PC-3 (cell line): ENCODE measurements at regions not wholly inside any gene's neighbourhood (a gene's known extent, or its start where the extent isn't known, plus 50 kb on each side); places are given as distances from the start of the nearest gene placed in this dataset.

Source experiments
- ATAC-seq: fragments of 200-7000 bp; cut with Tn5 transposase; 2 replicates; pipeline ENCODE4 v1.9.1; 2020; ENCODE audit warnings: mild to moderate bottlenecking, moderate library complexity
- BruUV-seq: library from RNA; stranded (reverse); fragments of 400-500 nt; replicated peaks from 2 replicates; lab custom pipeline; 2021; lab: Mats Ljungman, UMichigan
- CTCF ChIA-PET: fragments of 300-600 bp; sonication (Branson Sonifier 250); formaldehyde crosslinking; loops from one replicate; lab custom pipeline; 2022; ENCODE audit warnings: antibody characterized with exemption; lab: Charles Lee
- POLR2A ChIA-PET: fragments of 300-600 bp; sonication (Branson Sonifier 250); formaldehyde crosslinking; loops from one replicate; lab custom pipeline; 2022; ENCODE audit warnings: antibody characterized with exemption; ENCODE audit not compliant: unreplicated experiment; lab: Charles Lee
- DNase-seq: peaks from one replicate; pipeline ENCODE4 v3.0.0-alpha.2; 2015
- H2AFZ ChIP-seq: fragments of 300-600 bp; sonication (generic); 2 replicates; pipeline ENCODE4 v1.6.0; 2016; ENCODE audit warnings: antibody characterized with exemption, low read length
- H3F3A ChIP-seq: fragments of 300-600 bp; sonication (generic); one replicate; pipeline ENCODE4 v1.6.0; 2017; ENCODE audit warnings: antibody characterized with exemption, low read length, control low read depth, mild to moderate bottlenecking; ENCODE audit not compliant: unreplicated experiment
- H3K27ac ChIP-seq: fragments of 300-600 bp; sonication (generic); 2 replicates; pipeline ENCODE4 v1.5.1; 2016; ENCODE audit warnings: mild to moderate bottlenecking, low read length
- H3K27me3 ChIP-seq: fragments of 300-600 bp; sonication (generic); 2 replicates; pipeline ENCODE4 v1.6.1; 2016; ENCODE audit warnings: low read length, mixed read lengths
- H3K36me3 ChIP-seq: fragments of 300-600 bp; sonication (generic); 2 replicates; pipeline ENCODE4 v1.6.1; 2016; ENCODE audit warnings: low read depth, mixed run types, low read length, mixed read lengths
- H3K4me1 ChIP-seq: fragments of 300-600 bp; sonication (generic); 2 replicates; pipeline ENCODE4 v1.5.1; 2016; ENCODE audit warnings: low read length; ENCODE audit not compliant: insufficient read depth
- H3K4me2 ChIP-seq: fragments of 300-600 bp; sonication (generic); 2 replicates; pipeline ENCODE4 v1.6.0; 2016; ENCODE audit warnings: low read length
- H3K4me3 ChIP-seq: fragments of 300-600 bp; sonication (generic); 2 replicates; pipeline ENCODE4 v1.5.1; 2016; ENCODE audit warnings: mild to moderate bottlenecking, low read length, mixed read lengths
- H3K79me2 ChIP-seq: fragments of 300-600 bp; sonication (generic); 2 replicates; pipeline ENCODE4 v1.6.1; 2017; ENCODE audit warnings: low read length, mixed read lengths
- H3K9ac ChIP-seq: fragments of 300-600 bp; sonication (generic); 2 replicates; pipeline ENCODE4 v1.6.0; 2016; ENCODE audit warnings: mild to moderate bottlenecking, low read length
- H3K9me2 ChIP-seq: fragments of 300-600 bp; sonication (generic); replicated peaks from 2 replicates; pipeline ENCODE4 v1.6.1; 2016; ENCODE audit warnings: mixed run types, low read length, mixed read lengths
- H3K9me3 ChIP-seq: fragments of 300-600 bp; sonication (generic); 2 replicates; pipeline ENCODE4 v1.6.1; 2016; ENCODE audit warnings: low read length, mixed read lengths
- H4K20me1 ChIP-seq: fragments of 300-600 bp; sonication (generic); 2 replicates; pipeline ENCODE4 v1.6.1; 2016; ENCODE audit warnings: low read length, mixed read lengths
- EZH2 ChIP-seq: fragments of 300-600 bp; sonication (generic); IDR thresholded peaks from one replicate; pipeline ENCODE4 v1.6.1; 2017; ENCODE audit warnings: antibody characterized with exemption, mild to moderate bottlenecking, low read length; ENCODE audit not compliant: unreplicated experiment
- EZH2phosphoT487 ChIP-seq: fragments of 300-600 bp; sonication (generic); IDR thresholded peaks from 2 replicates; pipeline ENCODE4 v1.6.1; 2018; ENCODE audit warnings: mild to moderate bottlenecking, antibody characterized with exemption, low read length, borderline replicate concordance
- intact Hi-C: fragments of 100-400 bp; cut with micrococcal nuclease; formaldehyde crosslinking; loops from 2 replicates; pipeline ENCODE4 v1.9.0; 2023
- TF ChIP-seq, protein P1 (sequence below): fragments of 300-600 bp; sonication (generic); conservative IDR thresholded peaks from 2 replicates; pipeline ENCODE4 v1.5.1; 2017; ENCODE audit warnings: antibody characterized with exemption, low read depth, mild to moderate bottlenecking, low read length

DNA sequence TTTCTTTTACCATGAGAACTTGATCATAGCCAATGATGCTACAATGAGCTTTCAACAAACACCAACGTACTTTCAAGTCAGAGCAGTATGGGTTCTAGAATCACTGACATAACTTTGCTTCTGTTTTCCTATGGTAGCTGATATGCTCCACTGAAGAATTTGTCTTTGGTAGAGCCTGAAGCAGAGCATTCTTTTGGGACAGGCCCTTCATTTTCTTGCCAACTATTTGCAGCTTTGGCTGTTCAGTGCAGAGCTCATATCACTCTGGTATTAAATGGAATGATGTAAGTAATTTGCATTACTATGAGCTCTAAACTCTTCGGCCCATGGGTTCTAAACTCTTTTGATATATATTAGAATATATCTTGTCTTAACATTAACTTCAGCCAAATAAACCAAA lies 51.8 kb upstream of the APC start:
- H3K36me3 ChIP-seq, result no peaks in the 10 kb centered on the region
- H3K9me2 ChIP-seq, result no peaks in the 10 kb centered on the region
- no peaks in the 10 kb centered on the region for H3K4me1 ChIP-seq
- H3K27ac ChIP-seq, result no peak overlapping the region
- H3K4me2 ChIP-seq, result no peak overlapping the region
- CTCF ChIA-PET, result interaction anchor here (0.6 kb wide), 1 partner anchor 179 kb away, joined by 3 read pairs; no protein-coding TSS in a partner anchor
- intact Hi-C loops, result loop anchor here (5.0 kb wide), 1 partner anchor 134 kb away; no protein-coding TSS in a partner anchor
- BruUV-seq, result no TSS peak
- TF ChIP-seq EZH2phosphoT487 (no peak), EZH2 (no peak)
- TF ChIP-seq, protein P1, sequence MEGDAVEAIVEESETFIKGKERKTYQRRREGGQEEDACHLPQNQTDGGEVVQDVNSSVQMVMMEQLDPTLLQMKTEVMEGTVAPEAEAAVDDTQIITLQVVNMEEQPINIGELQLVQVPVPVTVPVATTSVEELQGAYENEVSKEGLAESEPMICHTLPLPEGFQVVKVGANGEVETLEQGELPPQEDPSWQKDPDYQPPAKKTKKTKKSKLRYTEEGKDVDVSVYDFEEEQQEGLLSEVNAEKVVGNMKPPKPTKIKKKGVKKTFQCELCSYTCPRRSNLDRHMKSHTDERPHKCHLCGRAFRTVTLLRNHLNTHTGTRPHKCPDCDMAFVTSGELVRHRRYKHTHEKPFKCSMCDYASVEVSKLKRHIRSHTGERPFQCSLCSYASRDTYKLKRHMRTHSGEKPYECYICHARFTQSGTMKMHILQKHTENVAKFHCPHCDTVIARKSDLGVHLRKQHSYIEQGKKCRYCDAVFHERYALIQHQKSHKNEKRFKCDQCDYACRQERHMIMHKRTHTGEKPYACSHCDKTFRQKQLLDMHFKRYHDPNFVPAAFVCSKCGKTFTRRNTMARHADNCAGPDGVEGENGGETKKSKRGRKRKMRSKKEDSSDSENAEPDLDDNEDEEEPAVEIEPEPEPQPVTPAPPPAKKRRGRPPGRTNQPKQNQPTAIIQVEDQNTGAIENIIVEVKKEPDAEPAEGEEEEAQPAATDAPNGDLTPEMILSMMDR, result no peak
- H3K4me3 ChIP-seq, result no peak overlapping the region
- ATAC-seq (no peak), DNase-seq (no peak)
- no peaks in the 10 kb centered on the region for H3K9me3 ChIP-seq
- no peak overlapping the region for H2AFZ ChIP-seq
- H4K20me1 ChIP-seq, result no peaks in the 10 kb centered on the region
- H3F3A ChIP-seq, result no peaks in the 10 kb centered on the region
- H3K27me3 ChIP-seq, result no peaks in the 10 kb centered on the region
- H3K9ac ChIP-seq, result no peak overlapping the region
- H3K79me2 ChIP-seq, result no peaks in the 10 kb centered on the region
- POLR2A ChIA-PET, result no interaction called here

DNA sequence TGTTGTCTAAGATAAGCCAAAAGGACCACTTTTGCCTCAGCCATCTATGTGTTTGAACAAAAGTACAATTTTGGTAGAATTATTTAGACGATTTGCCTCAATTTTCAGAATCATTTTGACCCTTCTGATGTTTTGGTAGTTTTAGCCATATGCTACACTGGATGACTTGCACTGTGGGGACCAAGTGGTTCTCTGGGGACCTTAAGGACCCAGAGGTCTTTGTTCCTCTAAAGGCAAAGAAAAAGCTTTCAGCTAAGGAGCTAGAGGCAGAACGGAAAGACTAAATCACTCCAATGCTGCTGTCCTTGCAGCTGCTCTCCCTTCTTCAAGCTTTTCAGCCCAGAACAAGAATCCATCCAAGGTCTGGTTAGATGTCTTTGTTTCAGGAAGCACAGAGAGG lies 51.0 kb upstream of the APC start:
- ChIA-PET CTCF (no interaction called here), POLR2A (no interaction called here)
- Histone ChIP-seq H4K20me1 (no peaks in the 10 kb centered on the region), H3K36me3 (no peaks in the 10 kb centered on the region), H3K9ac (no peak overlapping the region), H3K4me3 (no peak overlapping the region), H3F3A (no peaks in the 10 kb centered on the region), H3K9me3 (no peaks in the 10 kb centered on the region), H3K9me2 (no peaks in the 10 kb centered on the region), H3K4me1 (no peaks in the 10 kb centered on the region), H3K4me2 (no peak overlapping the region), H2AFZ (no peak overlapping the region), H3K79me2 (no peaks in the 10 kb centered on the region), H3K27ac (no peak overlapping the region), H3K27me3 (no peaks in the 10 kb centered on the region)
- ATAC-seq (no peak), DNase-seq (no peak)
- TF ChIP-seq EZH2 (no peak), EZH2phosphoT487 (no peak)
- TF ChIP-seq, protein P1, result no peak
- no TSS peak for BruUV-seq
- intact Hi-C loops, result loop anchor here (5.0 kb wide), 1 partner anchor 134 kb away; no protein-coding TSS in a partner anchor

- Histone ChIP-seq H3K9me3 (no peaks in the 10 kb centered on the region), H2AFZ (no peak overlapping the region), H3K79me2 (no peaks in the 10 kb centered on the region), H3K4me2 (no peak overlapping the region), H3K36me3 (no peaks in the 10 kb centered on the region), H3F3A (no peaks in the 10 kb centered on the region), H3K9ac (no peak overlapping the region), H3K4me1 (no peaks in the 10 kb centered on the region), H4K20me1 (no peaks in the 10 kb centered on the region), H3K27ac (no peak overlapping the region), H3K4me3 (no peak overlapping the region), H3K9me2 (no peaks in the 10 kb centered on the region), H3K27me3 (no peaks in the 10 kb centered on the region)
- intact Hi-C loops, result loop anchor here (5.0 kb wide), 1 partner anchor 135 kb away; no protein-coding TSS in a partner anchor
- TF ChIP-seq, protein P1, result no peak
- no peak for TF ChIP-seq EZH2phosphoT487
- no peak for TF ChIP-seq EZH2
- DNase-seq (no peak), ATAC-seq (no peak)
- no TSS peak for BruUV-seq
- ChIA-PET POLR2A (no interaction called here), CTCF (no interaction called here)
Observed at GRCh38 chr5:112687306-112687705, 50.4 kb upstream of the APC start.
